GM19043 (cell line): ENCODE measurements at regions not wholly inside any gene's neighbourhood (a gene's known extent, or its start where the extent isn't known, plus 50 kb on each side); places are given as distances from the start of the nearest gene placed in this dataset.

ENCODE experiments used
- ATAC-seq: cut with Tn5 transposase; IDR thresholded peaks from one replicate; pipeline ENCODE4 v1.9.1; 2021; ENCODE audit warnings: low read depth; ENCODE audit not compliant: unreplicated experiment

GRCh38 chr13:58587183-58587582 lies 955.6 kb downstream of the PCDH17 start:
- peak; percentile 97 for ATAC-seq

GRCh38 chr13:58592052-58592451 lies 960.5 kb downstream of the PCDH17 start:
- no peak for ATAC-seq

- no peak for ATAC-seq
These were observed 961.2 kb downstream of the PCDH17 start for GRCh38 chr13:58592786-58593185.

GRCh38 chr13:58594747-58595600 lies 963.4 kb downstream of the PCDH17 start:
- no peak for ATAC-seq

- no peak for ATAC-seq
These were observed 966.0 kb downstream of the PCDH17 start for GRCh38 chr13:58597552-58597951.

- no peak for ATAC-seq
These were observed 966.7 kb downstream of the PCDH17 start for GRCh38 chr13:58598241-58598640.

- ATAC-seq = no peak
These were observed 979.6 kb downstream of the PCDH17 start for GRCh38 chr13:58611117-58611516.

GRCh38 chr13:58617880-58618665 lies 986.5 kb downstream of the PCDH17 start:
- no peak for ATAC-seq

GRCh38 chr13:58619396-58620113 lies 988.0 kb downstream of the PCDH17 start:
- ATAC-seq = no peak

- no peak for ATAC-seq
These were observed 988.6 kb downstream of the PCDH17 start for GRCh38 chr13:58620176-58620575.

GRCh38 chr13:58625703-58626389 lies 994.3 kb downstream of the PCDH17 start:
- no peak for ATAC-seq

- ATAC-seq = no peak
These were observed 999.2 kb downstream of the PCDH17 start for GRCh38 chr13:58630794-58631193.

GRCh38 chr13:58633226-58633625 lies 1001.7 kb downstream of the PCDH17 start:
- no peak for ATAC-seq

- ATAC-seq = no peak
These were observed 1023.5 kb downstream of the PCDH17 start for GRCh38 chr13:58655086-58655485.

- ATAC-seq = no peak
These were observed 1029.3 kb downstream of the PCDH17 start for GRCh38 chr13:58660826-58661225.

GRCh38 chr13:58666331-58666730 lies 1034.8 kb downstream of the PCDH17 start:
- ATAC-seq = no peak

GRCh38 chr13:58667096-58667495 lies 1035.6 kb downstream of the PCDH17 start:
- ATAC-seq = no peak

- no peak for ATAC-seq
These were observed 1048.6 kb downstream of the PCDH17 start for GRCh38 chr13:58680115-58680514.

- ATAC-seq = no peak
These were observed 1051.1 kb downstream of the PCDH17 start for GRCh38 chr13:58682616-58683015.

- no peak for ATAC-seq
These were observed 1055.6 kb downstream of the PCDH17 start for GRCh38 chr13:58687148-58687547.
